GM12878 (cell line): ENCODE measurements at regions not wholly inside any gene's neighbourhood (a gene's known extent, or its start where the extent isn't known, plus 50 kb on each side); places are given as distances from the start of the nearest gene placed in this dataset.

Source experiments
- ATAC-seq: fragments of 200-7000 bp; cut with Tn5 transposase; 3 replicates; pipeline ENCODE4 v1.9.1; 2020; ENCODE audit warnings: mild to moderate bottlenecking, moderate library complexity
- BruUV-seq: library from RNA; stranded (reverse); fragments of 400-500 nt; replicated peaks from 2 replicates; lab custom pipeline; 2021; lab: Mats Ljungman, UMichigan
- CTCF ChIA-PET: fragments of 300-600 bp; sonication (Branson Sonifier 250); formaldehyde crosslinking; extraction: SDS; loops from one replicate; lab custom pipeline; 2021; ENCODE audit warnings: inconsistent platforms; lab: Yijun Ruan, JAX
- POLR2A ChIA-PET: fragments of 350-600 bp; formaldehyde crosslinking; extraction: SDS; loops from one replicate; lab custom pipeline; 2021; ENCODE audit warnings: inconsistent platforms; lab: Charles Lee
- RAD21 ChIA-PET: fragments of 300-600 bp; sonication (Branson Sonifier 250); formaldehyde crosslinking; loops from one replicate; lab custom pipeline; 2023; ENCODE audit warnings: antibody characterized with exemption; ENCODE audit not compliant: unreplicated experiment; lab: Charles Lee
- SMC1A ChIA-PET: fragments of 300-600 bp; sonication (Branson Sonifier 250); formaldehyde crosslinking; loops from one replicate; lab custom pipeline; 2023; ENCODE audit not compliant: unreplicated experiment, uncharacterized antibody; lab: Charles Lee
- DNase-seq: peaks from one replicate; pipeline ENCODE4 v3.0.0-alpha.2; 2011; ENCODE audit warnings: low read depth, low spot score
- FAIRE-seq: peaks from 3 replicates; lab custom pipeline; 2011; peaks lifted over from hg19 to GRCh38; lab: Jason Lieb, UNC
- H2AFZ ChIP-seq: 2 replicates; pipeline ENCODE4 v1.6.0; 2011; ENCODE audit warnings: low read depth, low read length, control low read depth; ENCODE audit not compliant: control insufficient read depth
- H3K27ac ChIP-seq: 2 replicates; pipeline ENCODE4 v1.5.1; 2011; ENCODE audit warnings: control low read depth; ENCODE audit not compliant: control insufficient read depth, insufficient read depth
- H3K27me3 ChIP-seq, 2 experiments: replicated peaks in 1 of 2; 2 replicates each; pipeline versions ENCODE4 v1.6.0 to v1.6.1; 2011; ENCODE audit warnings: low read length in 1 of 2; ENCODE audit not compliant: control insufficient read depth in 2 of 2, insufficient read depth in 2 of 2
- H3K36me3 ChIP-seq, 2 experiments: 2 replicates each; pipeline ENCODE4 v1.5.1; 2011; ENCODE audit warnings: low read length in 1 of 2; ENCODE audit not compliant: control insufficient read depth in 2 of 2, insufficient read depth in 2 of 2
- H3K4me1 ChIP-seq: 2 replicates; pipeline ENCODE4 v1.6.1; 2011; ENCODE audit warnings: mild to moderate bottlenecking, low read length, moderate library complexity, mixed read lengths; ENCODE audit not compliant: control insufficient read depth, insufficient read depth
- H3K4me2 ChIP-seq: 2 replicates; pipeline ENCODE4 v1.6.0; 2011; ENCODE audit warnings: control low read depth; ENCODE audit not compliant: control insufficient read depth, insufficient read depth
- H3K4me3 ChIP-seq: fragments of 200-600 bp; sonication (generic); 2 replicates; pipeline ENCODE4 v1.5.1; 2016
- H3K79me2 ChIP-seq: 2 replicates; pipeline ENCODE4 v1.6.0; 2011; ENCODE audit warnings: low read length; ENCODE audit not compliant: control insufficient read depth, insufficient read depth
- H3K9ac ChIP-seq: 2 replicates; pipeline ENCODE4 v1.8.0; 2011; ENCODE audit warnings: low read length, control low read depth, mixed read lengths; ENCODE audit not compliant: control insufficient read depth, insufficient read depth
- H3K9me3 ChIP-seq: replicated peaks from 3 replicates; pipeline ENCODE4 v1.5.1; 2011; ENCODE audit warnings: mild to moderate bottlenecking, low read length; ENCODE audit not compliant: control insufficient read depth, insufficient read depth
- H4K20me1 ChIP-seq: 2 replicates; pipeline ENCODE4 v1.6.0; 2011; ENCODE audit not compliant: control insufficient read depth, insufficient read depth
- CTCF ChIP-seq, 3 experiments: IDR thresholded peaks in 2 of 3; conservative IDR thresholded peaks in 1 of 3; 2 replicates each; pipeline ENCODE4 v1.5.1; 2011; ENCODE audit warnings: low read depth in 3 of 3, low read length in 3 of 3, mild to moderate bottlenecking in 3 of 3, control low read depth in 2 of 3, moderate library complexity in 2 of 3, inconsistent platforms in 1 of 3, mixed read lengths in 1 of 3; ENCODE audit not compliant: control insufficient read depth in 2 of 3, insufficient read depth in 1 of 3; ENCODE audit errors: extremely low read depth in 1 of 3
- ELK1 ChIP-seq: IDR thresholded peaks from 2 replicates; pipeline ENCODE4 v1.6.1; 2012; ENCODE audit warnings: low read depth, low read length, improper control_type of control experiment
- HDGF ChIP-seq: fragments of 450-650 bp; IDR thresholded peaks from 2 replicates; pipeline ENCODE4 v1.6.1; 2016; ENCODE audit warnings: antibody characterized with exemption
- MTA3 ChIP-seq: IDR thresholded peaks from 2 replicates; pipeline ENCODE4 v1.6.1; 2012; ENCODE audit warnings: low read length, inconsistent platforms, borderline replicate concordance
- POU2F2 ChIP-seq: IDR thresholded peaks from 3 replicates; pipeline ENCODE4 v1.6.1; 2011; ENCODE audit warnings: low read depth, mild to moderate bottlenecking, low read length, borderline replicate concordance
- RAD51 ChIP-seq: fragments of 450-650 bp; IDR thresholded peaks from 2 replicates; pipeline ENCODE4 v1.6.1; 2016; ENCODE audit warnings: moderate library complexity, mild to moderate bottlenecking, inconsistent platforms
- RCOR1 ChIP-seq: conservative IDR thresholded peaks from 2 replicates; pipeline ENCODE4 v1.6.1; 2012; ENCODE audit warnings: low read depth, low read length, improper control_type of control experiment
- TCF12 ChIP-seq: IDR thresholded peaks from 2 replicates; pipeline ENCODE4 v1.6.1; 2011; ENCODE audit warnings: low read depth, mild to moderate bottlenecking, low read length
- ZBTB33 ChIP-seq: fragments of 450-650 bp; IDR thresholded peaks from 2 replicates; pipeline ENCODE4 v1.6.1; 2017; ENCODE audit warnings: mild to moderate bottlenecking
- WGBS: methylation state at CpG from one replicate; pipeline ENCODE4 v1.1.6; 2016; ENCODE audit warnings: low lambda C conversion rate; ENCODE audit not compliant: insufficient replicate concordance, insufficient coverage; ENCODE audit errors: missing lambda C conversion rate; 5-methylcytosine and 5-hydroxymethylcytosine counted together
- in situ Hi-C: fragments of 300-500 bp; cut with MboI; formaldehyde crosslinking; loops from 9 replicates; pipeline ENCODE4 v1.14.3; 2018; ENCODE audit warnings: mixed read lengths
- intact Hi-C: fragments of 100-400 bp; cut with micrococcal nuclease; formaldehyde crosslinking; loops from one replicate; pipeline ENCODE4 v1.14.2; 2022; ENCODE audit not compliant: unreplicated experiment

GRCh38 chr11:30116512-30116911 lies 99.7 kb upstream of the KCNA4 start:
- Histone ChIP-seq H3K36me3 (no peaks in the 10 kb centered on the region), H4K20me1 (no peaks in the 10 kb centered on the region), H3K79me2 (no peaks in the 10 kb centered on the region), H3K4me2 (no peak overlapping the region), H3K27me3 (peaks cover 0 to 2% of the 10 kb centered on the region in 2 experiments; a peak in 1 of 4 replicates), H3K9ac (no peak overlapping the region), H2AFZ (no peak overlapping the region), H3K4me1 (no peaks in the 10 kb centered on the region), H3K9me3 (no peaks in the 10 kb centered on the region), H3K4me3 (no peak overlapping the region), H3K27ac (no peak overlapping the region)
- intact Hi-C loops (no loop called here), in situ Hi-C loops (no loop called here)
- FAIRE-seq (no peak), DNase-seq (no peak), ATAC-seq (no peak)
- 9% methylated on average over 1 of the region's 1 CpG for WGBS
- BruUV-seq, result no TSS peak
- SMC1A ChIA-PET, result interaction anchor here (1.1 to 1.4 kb wide), 2 partner anchors 13 to 42 kb away, joined by 5 read pairs; no protein-coding TSS in a partner anchor
- CTCF ChIA-PET, result interaction anchor here (1.4 to 4.7 kb wide), 3 partner anchors 9 to 27 kb away, joined by 3 to 40 read pairs (median 8); no protein-coding TSS in a partner anchor
- RAD21 ChIA-PET, result interaction anchor here (2.1 kb wide), 1 partner anchor 12 kb away, joined by 5 read pairs; no protein-coding TSS in a partner anchor
- POLR2A ChIA-PET, result no interaction called here
- TF ChIP-seq RCOR1 (no peak), TCF12 (no peak), CTCF (IDR thresholded peaks at IDR 0.05 in 2 of 3, conservative IDR thresholded peaks at IDR 0.05 in 1 of 3; ENCODE audit: control insufficient read depth in 2 of 3, extremely low read depth in 1 of 3, insufficient read depth in 1 of 3, low read depth in 3 of 3, low read length in 3 of 3) (no peak)

- Histone ChIP-seq H2AFZ (no peak overlapping the region), H4K20me1 (no peaks in the 10 kb centered on the region), H3K9ac (no peak overlapping the region), H3K4me1 (no peaks in the 10 kb centered on the region), H3K4me3 (no peak overlapping the region), H3K36me3 (no peaks in the 10 kb centered on the region), H3K79me2 (no peaks in the 10 kb centered on the region), H3K27me3 (peaks cover 0 to 2% of the 10 kb centered on the region in 2 experiments; a peak in 1 of 4 replicates), H3K4me2 (no peak overlapping the region), H3K9me3 (no peaks in the 10 kb centered on the region), H3K27ac (no peak overlapping the region)
- intact Hi-C loops (loop anchor here (10.0 kb wide), 1 partner anchor 685 kb away; no protein-coding TSS in a partner anchor), in situ Hi-C loops (no loop called here)
- no TSS peak for BruUV-seq
- no peak for FAIRE-seq
- WGBS, result 28% methylated on average over 4 of the region's 4 CpGs
- ChIA-PET RAD21 (no interaction called here), POLR2A (no interaction called here), CTCF (interaction anchor here (2.0 kb wide), 1 partner anchor 23 kb away, joined by 8 read pairs; no protein-coding TSS in a partner anchor), SMC1A (no interaction called here)
- no peak for ATAC-seq
- DNase-seq, result no peak
- no peak for TF ChIP-seq MTA3
- TF ChIP-seq ELK1, result no peak
- TF ChIP-seq RAD51, result peak; percentile 60; the same call in 1 of the 2 replicates
- no peak for TF ChIP-seq HDGF
- TF ChIP-seq POU2F2, result no peak
- no peak for TF ChIP-seq ZBTB33
Observed at GRCh38 chr11:30120045-30120589, 103.3 kb upstream of the KCNA4 start.
